Lung (tissue), 11 donors: ENCODE measurements at regions not wholly inside any gene's neighbourhood (a gene's known extent, or its start where the extent isn't known, plus 50 kb on each side); places are given as distances from the start of the nearest gene placed in this dataset.

Source experiments
- ATAC-seq: fragments of 200-7000 bp; cut with Tn5 transposase; one replicate; pipeline ENCODE4 v1.9.1; 2020; ENCODE audit warnings: moderate number of reproducible peaks; ENCODE audit not compliant: insufficient read depth, low FRiP score
- DNase-seq, 3 donors: peaks; one replicate each; pipeline ENCODE4 v3.0.0-alpha.2; 2013 to 2017
- H3K27ac ChIP-seq, 2 donors: one replicate each; pipeline ENCODE4 v1.5.1; 2013; ENCODE audit warnings: mild to moderate bottlenecking in 2 of 2, moderate library complexity in 2 of 2, control low read depth in 1 of 2, inconsistent platforms in 1 of 2, low read depth in 1 of 2, low read length in 1 of 2
- H3K27me3 ChIP-seq, 3 donors: one replicate each; pipeline ENCODE4 v1.5.1; 2013; ENCODE audit warnings: low read length in 2 of 3; ENCODE audit not compliant: control insufficient read depth in 3 of 3, insufficient read depth in 3 of 3
- H3K36me3 ChIP-seq, 4 donors: one replicate each; pipeline ENCODE4 v1.5.1; 2013; ENCODE audit warnings: low read length in 4 of 4, mild to moderate bottlenecking in 1 of 4, moderate library complexity in 1 of 4; ENCODE audit not compliant: control insufficient read depth in 4 of 4, insufficient read depth in 4 of 4
- H3K4me1 ChIP-seq, 5 donors: one replicate each; pipeline ENCODE4 v1.5.1; 2013; ENCODE audit warnings: low read length in 5 of 5, mild to moderate bottlenecking in 2 of 5, moderate library complexity in 1 of 5; ENCODE audit not compliant: control insufficient read depth in 5 of 5, insufficient read depth in 5 of 5
- H3K4me3 ChIP-seq: one replicate; pipeline ENCODE4 v1.5.1; 2013; ENCODE audit warnings: mild to moderate bottlenecking, control low read depth, moderate library complexity
- H3K9ac ChIP-seq, 2 donors: one replicate each; pipeline ENCODE4 v1.5.1; 2013; ENCODE audit warnings: low read length in 2 of 2, control low read depth in 1 of 2; ENCODE audit not compliant: insufficient read depth in 1 of 2
- H3K9me3 ChIP-seq, 4 donors: one replicate each; pipeline ENCODE4 v1.5.1; 2013; ENCODE audit warnings: low read length in 3 of 4, mild to moderate bottlenecking in 1 of 4, moderate library complexity in 1 of 4; ENCODE audit not compliant: control insufficient read depth in 4 of 4, insufficient read depth in 3 of 4
- WGBS, 2 donors: extraction: QIAGEN DNeasy Blood & Tissue Kit; methylation state at CpG; one replicate each; pipeline ENCODE4 v1.1.7; 2013; 5-methylcytosine and 5-hydroxymethylcytosine counted together
- TF ChIP-seq, protein P1 (sequence below): IDR thresholded peaks from 2 replicates; pipeline ENCODE4 v1.5.1; 2012; ENCODE audit warnings: mild to moderate bottlenecking; ENCODE audit errors: control extremely low read depth, extremely low read depth
- donor health status: control.
- donor health status: control.
- donor health status: Bipolar disorder and iron deficiency.
- donor health status: healthy.
- donor health status: DM: yes; HTN: yes; CAD: no.

DNA sequence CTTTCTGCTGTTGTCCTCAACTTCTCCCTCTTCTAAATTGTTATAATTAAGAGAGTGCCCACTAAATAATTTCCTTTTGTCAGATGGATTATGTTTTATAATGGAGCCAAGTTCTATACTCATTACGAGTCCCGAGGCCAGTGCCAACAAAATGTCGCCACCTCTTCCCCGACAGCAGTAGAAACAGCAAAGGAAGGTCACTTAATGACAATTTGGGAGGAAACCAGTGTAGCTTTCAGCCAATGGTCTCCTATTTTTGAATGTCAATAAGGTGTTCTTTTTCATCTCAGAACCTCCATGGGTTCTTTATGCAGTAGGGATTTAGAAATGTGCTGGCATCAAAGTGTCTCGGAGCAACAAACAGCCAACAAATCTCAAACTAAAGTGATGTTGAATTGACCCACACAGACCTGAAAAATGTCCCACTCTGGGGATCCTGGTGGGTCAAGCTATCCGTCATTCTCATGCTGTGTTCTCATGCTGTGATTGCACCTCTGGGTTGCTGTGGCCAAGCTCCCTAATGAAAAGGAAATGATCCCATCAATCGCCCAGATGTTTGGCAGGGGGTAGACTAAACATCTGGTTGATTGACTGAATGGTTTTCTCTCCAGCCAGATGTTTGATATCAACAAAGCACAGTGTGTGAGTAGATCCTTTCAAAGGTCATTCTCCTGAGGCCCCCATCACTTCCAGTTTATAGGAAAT is 291.9 kb downstream of the DMAC1 start:
- Histone ChIP-seq H3K27me3 (no peaks in the 10 kb centered on the region), H3K36me3 (no peaks in the 10 kb centered on the region), H3K27ac (no peak overlapping the region), H3K4me1 (peaks cover 0 to 40% (median 0%) of the 10 kb centered on the region in 5 donors), H3K9ac (no peak overlapping the region), H3K9me3 (no peaks in the 10 kb centered on the region), H3K4me3 (no peak overlapping the region)
- peak; percentile 94 to 99 (median 98) for DNase-seq
- WGBS, 2 donors, result 66 to 76% methylated on average over 7 of the region's 7 CpGs
- ATAC-seq, result no peak
- TF ChIP-seq, protein P1, sequence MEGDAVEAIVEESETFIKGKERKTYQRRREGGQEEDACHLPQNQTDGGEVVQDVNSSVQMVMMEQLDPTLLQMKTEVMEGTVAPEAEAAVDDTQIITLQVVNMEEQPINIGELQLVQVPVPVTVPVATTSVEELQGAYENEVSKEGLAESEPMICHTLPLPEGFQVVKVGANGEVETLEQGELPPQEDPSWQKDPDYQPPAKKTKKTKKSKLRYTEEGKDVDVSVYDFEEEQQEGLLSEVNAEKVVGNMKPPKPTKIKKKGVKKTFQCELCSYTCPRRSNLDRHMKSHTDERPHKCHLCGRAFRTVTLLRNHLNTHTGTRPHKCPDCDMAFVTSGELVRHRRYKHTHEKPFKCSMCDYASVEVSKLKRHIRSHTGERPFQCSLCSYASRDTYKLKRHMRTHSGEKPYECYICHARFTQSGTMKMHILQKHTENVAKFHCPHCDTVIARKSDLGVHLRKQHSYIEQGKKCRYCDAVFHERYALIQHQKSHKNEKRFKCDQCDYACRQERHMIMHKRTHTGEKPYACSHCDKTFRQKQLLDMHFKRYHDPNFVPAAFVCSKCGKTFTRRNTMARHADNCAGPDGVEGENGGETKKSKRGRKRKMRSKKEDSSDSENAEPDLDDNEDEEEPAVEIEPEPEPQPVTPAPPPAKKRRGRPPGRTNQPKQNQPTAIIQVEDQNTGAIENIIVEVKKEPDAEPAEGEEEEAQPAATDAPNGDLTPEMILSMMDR, result no peak

DNA sequence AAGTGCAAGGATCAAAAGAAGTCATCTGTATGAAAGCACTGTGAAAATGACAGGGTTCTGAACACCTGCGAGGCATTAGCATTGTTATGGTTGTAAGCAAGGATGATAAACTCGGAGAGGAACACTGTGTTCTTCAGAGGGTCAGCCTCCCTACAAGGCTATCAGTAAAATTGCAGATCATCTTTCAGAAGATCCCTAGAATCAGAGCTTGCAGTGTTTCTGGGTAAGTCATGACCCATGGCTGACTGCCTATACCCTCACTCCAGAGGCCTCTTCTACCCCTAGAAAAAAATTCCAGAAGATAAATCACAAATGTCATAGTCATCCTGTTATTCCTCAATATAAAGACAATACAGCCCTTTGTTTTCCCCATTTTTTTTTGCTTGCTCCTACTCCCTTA is 292.6 kb downstream of the DMAC1 start:
- Histone ChIP-seq H3K4me1 (peaks cover 0 to 40% (median 0%) of the 10 kb centered on the region in 5 donors), H3K27me3 (no peaks in the 10 kb centered on the region), H3K27ac (no peak overlapping the region), H3K9ac (no peak overlapping the region), H3K9me3 (no peaks in the 10 kb centered on the region), H3K36me3 (no peaks in the 10 kb centered on the region), H3K4me3 (no peak overlapping the region)
- ATAC-seq, result no peak
- TF ChIP-seq, protein P1, result no peak
- no peak for DNase-seq
- WGBS, 2 donors, result 79 to 83% methylated on average over 2 of the region's 2 CpGs

DNA sequence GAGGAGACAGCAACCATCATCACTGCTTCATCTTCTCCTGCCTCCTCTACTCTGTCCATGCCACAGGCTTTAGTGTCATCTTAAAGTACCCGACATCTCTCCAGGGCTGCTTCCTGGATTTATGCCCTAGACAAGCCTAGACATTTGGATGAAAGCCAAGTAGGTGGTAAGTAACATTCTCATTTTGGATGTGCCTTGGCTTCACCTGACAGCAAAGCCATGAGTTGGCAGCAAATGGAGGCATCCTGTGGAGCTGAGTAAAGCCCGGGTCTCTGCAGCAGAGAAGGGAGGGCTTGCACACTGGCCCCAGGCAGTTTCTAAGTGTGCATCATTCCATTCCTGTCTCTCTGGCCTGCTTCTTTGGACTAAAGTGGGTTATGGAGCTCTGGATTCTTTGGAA is 299.1 kb downstream of the DMAC1 start:
- DNase-seq (no peak), ATAC-seq (no peak)
- no peak overlapping the region for H3K27ac ChIP-seq
- H3K27me3 ChIP-seq, result no peaks in the 10 kb centered on the region
- no peaks in the 10 kb centered on the region for H3K36me3 ChIP-seq
- no peaks in the 10 kb centered on the region for H3K4me1 ChIP-seq
- TF ChIP-seq, protein P1, result no peak
- H3K4me3 ChIP-seq, result no peak overlapping the region
- H3K9me3 ChIP-seq, result no peaks in the 10 kb centered on the region
- no peak overlapping the region for H3K9ac ChIP-seq
- WGBS, 2 donors, result 64 to 77% methylated on average over 2 of the region's 2 CpGs

DNA sequence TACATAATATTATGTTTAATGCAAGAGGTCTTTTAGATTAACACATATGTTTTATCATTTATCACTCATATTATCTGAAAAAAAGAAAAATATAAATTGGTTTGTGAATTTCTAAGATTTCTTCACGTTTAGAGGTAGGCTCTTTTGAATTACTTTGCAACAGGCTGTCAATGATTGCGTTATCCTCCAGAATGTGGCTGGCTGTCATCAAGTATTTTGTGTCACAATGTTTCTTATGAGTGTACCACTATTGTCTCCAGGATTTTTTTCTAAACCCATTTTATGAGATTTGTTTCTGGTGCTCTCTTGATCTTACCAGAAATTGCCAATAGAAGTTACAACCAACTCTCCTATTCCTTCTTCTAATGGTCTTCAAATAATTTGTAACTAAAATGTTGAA is 307.9 kb downstream of the DMAC1 start:
- Histone ChIP-seq H3K4me1 (no peaks in the 10 kb centered on the region), H3K27me3 (no peaks in the 10 kb centered on the region), H3K36me3 (no peaks in the 10 kb centered on the region), H3K9me3 (no peaks in the 10 kb centered on the region), H3K27ac (no peak overlapping the region), H3K4me3 (no peak overlapping the region), H3K9ac (no peak overlapping the region)
- 68 to 71% methylated on average over 2 of the region's 2 CpGs for WGBS, 2 donors
- DNase-seq (peak in 1 of 3 donors; percentile 43), ATAC-seq (no peak)
- TF ChIP-seq, protein P1, result no peak
